SK-N-DZ (cell line): ENCODE measurements at regions not wholly inside any gene's neighbourhood (a gene's known extent, or its start where the extent isn't known, plus 50 kb on each side); places are given as distances from the start of the nearest gene placed in this dataset.
A peak's percentile ranks its signal among the peaks of the same experiment; 100 is the strongest.
"Not testable (repeated sequence)": the region's sequence is repeated elsewhere in the genome, so short reads cannot be mapped to it uniquely, and the experiment has no call there.

Source experiments
- DNase-seq: peaks from one replicate; pipeline ENCODE4 v3.0.0-alpha.2; 2015; ENCODE audit warnings: low spot score

GRCh38 chr17:51347851-51348584 lies 87.7 kb downstream of the UTP18 start:
- no peak for DNase-seq

- DNase-seq, result no peak
These were observed 90.7 kb downstream of the UTP18 start for GRCh38 chr17:51351080-51351479.

GRCh38 chr17:51351890-51352289 lies 91.5 kb downstream of the UTP18 start:
- DNase-seq, result no peak

- DNase-seq, result no peak
These were observed 92.5 kb downstream of the UTP18 start for GRCh38 chr17:51352798-51353197.

GRCh38 chr17:51353296-51353695 lies 93.0 kb downstream of the UTP18 start:
- no peak for DNase-seq

- no peak for DNase-seq
These were observed 94.6 kb downstream of the UTP18 start for GRCh38 chr17:51354936-51355335.

- DNase-seq, result peak; percentile 89
These were observed 95.4 kb downstream of the UTP18 start for GRCh38 chr17:51355441-51356410.

- DNase-seq, result no peak
These were observed 98.7 kb downstream of the UTP18 start for GRCh38 chr17:51359055-51359454.

- no peak for DNase-seq
These were observed 102.7 kb downstream of the UTP18 start for GRCh38 chr17:51362811-51363585.

GRCh38 chr17:51365090-51365489 lies 104.7 kb downstream of the UTP18 start:
- no peak for DNase-seq

GRCh38 chr17:51366866-51367265 lies 106.5 kb downstream of the UTP18 start:
- DNase-seq, result no peak

- DNase-seq, result not testable (repeated sequence)
These were observed 107.5 kb downstream of the UTP18 start for GRCh38 chr17:51367836-51368235.

- DNase-seq, result peak; percentile 74
These were observed 111.4 kb downstream of the UTP18 start for GRCh38 chr17:51371732-51372151.

GRCh38 chr17:51372345-51373004 lies 112.1 kb downstream of the UTP18 start:
- DNase-seq, result peak; percentile 85

- no peak for DNase-seq
These were observed 113.3 kb downstream of the UTP18 start for GRCh38 chr17:51373489-51374152.

- no peak for DNase-seq
These were observed 113.9 kb downstream of the UTP18 start for GRCh38 chr17:51374209-51374608.

- DNase-seq, result no peak
These were observed 115.4 kb downstream of the UTP18 start for GRCh38 chr17:51375771-51376170.

GRCh38 chr17:51376739-51377138 lies 116.4 kb downstream of the UTP18 start:
- DNase-seq, result no peak

GRCh38 chr17:51381262-51381661 lies 120.9 kb downstream of the UTP18 start:
- DNase-seq, result no peak

- DNase-seq, result no peak
These were observed 124.9 kb downstream of the UTP18 start for GRCh38 chr17:51385208-51385607.

GRCh38 chr17:51387582-51387981 lies 127.2 kb downstream of the UTP18 start:
- no peak for DNase-seq
